NT2/D1 (cell line): ENCODE measurements at regions not wholly inside any gene's neighbourhood (a gene's known extent, or its start where the extent isn't known, plus 50 kb on each side); places are given as distances from the start of the nearest gene placed in this dataset.

Experiments
- SUZ12 ChIP-seq: IDR thresholded peaks from 2 replicates; pipeline ENCODE4 v1.6.1; 2011; ENCODE audit not compliant: insufficient read length, insufficient read depth; ENCODE audit errors: extremely low read depth
- YY1 ChIP-seq: IDR thresholded peaks from 2 replicates; pipeline ENCODE4 v1.6.1; 2011; ENCODE audit not compliant: insufficient read length, insufficient read depth
- ZNF274 ChIP-seq: IDR thresholded peaks from 2 replicates; pipeline ENCODE4 v1.6.1; 2011; ENCODE audit warnings: mild to moderate bottlenecking, low read depth, low read length

- TF ChIP-seq ZNF274: no peak
- no peak for TF ChIP-seq YY1
- TF ChIP-seq SUZ12: no peak
These were observed 736.6 kb upstream of the HS6ST1 start for GRCh38 chr2:129055242-129055641.
